PC-9 (cell line): ENCODE measurements at regions not wholly inside any gene's neighbourhood (a gene's known extent, or its start where the extent isn't known, plus 50 kb on each side); places are given as distances from the start of the nearest gene placed in this dataset.

Experiments used
- BruUV-seq: library from RNA; stranded (reverse); fragments of 400-500 nt; replicated peaks from 2 replicates; lab custom pipeline; 2021; lab: Mats Ljungman, UMichigan
- CTCF ChIA-PET: fragments of 300-600 bp; sonication (Branson Sonifier 250); formaldehyde crosslinking; loops from one replicate; lab custom pipeline; 2022; ENCODE audit warnings: antibody characterized with exemption; lab: Charles Lee
- POLR2A ChIA-PET: fragments of 300-600 bp; sonication (Branson Sonifier 250); formaldehyde crosslinking; loops from one replicate; lab custom pipeline; 2022; ENCODE audit warnings: antibody characterized with exemption; ENCODE audit not compliant: unreplicated experiment; lab: Charles Lee
- DNase-seq, 2 experiments: peaks; one replicate each; pipeline versions ENCODE4 v3.0.0 to v3.0.0-alpha.2; 2015 to 2022; ENCODE audit warnings: mixed read lengths in 1 of 2
- H2AFZ ChIP-seq: fragments of 200-600 bp; sonication (generic); 2 replicates; pipeline ENCODE4 v1.8.1; 2017; ENCODE audit warnings: antibody characterized with exemption
- H3F3A ChIP-seq: fragments of 200-600 bp; sonication (generic); 2 replicates; pipeline ENCODE4 v1.8.1; 2017; ENCODE audit warnings: antibody characterized with exemption, mild to moderate bottlenecking, low read depth; ENCODE audit not compliant: insufficient read depth
- H3K27ac ChIP-seq: fragments of 200-600 bp; sonication (generic); 2 replicates; pipeline ENCODE4 v1.6.1; 2016; ENCODE audit warnings: mixed run types
- H3K27me3 ChIP-seq: fragments of 200-600 bp; sonication (generic); 2 replicates; pipeline ENCODE4 v1.6.1; 2016; ENCODE audit warnings: low read depth, mixed run types; ENCODE audit not compliant: insufficient read depth
- H3K36me3 ChIP-seq: fragments of 200-600 bp; sonication (generic); 2 replicates; pipeline ENCODE4 v1.6.1; 2016; ENCODE audit warnings: low read depth, mixed run types
- H3K4me1 ChIP-seq: fragments of 200-600 bp; sonication (generic); replicated peaks from 2 replicates; pipeline ENCODE4 v1.6.1; 2016; ENCODE audit warnings: mixed run types; ENCODE audit not compliant: insufficient read depth
- H3K4me2 ChIP-seq: fragments of 200-600 bp; sonication (generic); 2 replicates; pipeline ENCODE4 v1.6.1; 2017; ENCODE audit warnings: mixed run types
- H3K4me3 ChIP-seq: fragments of 200-600 bp; sonication (generic); 2 replicates; pipeline ENCODE4 v1.6.1; 2016; ENCODE audit warnings: mixed run types
- H3K79me2 ChIP-seq: fragments of 200-600 bp; sonication (generic); 2 replicates; pipeline ENCODE4 v1.6.1; 2017; ENCODE audit warnings: low read depth, mixed run types
- H3K9me2 ChIP-seq: fragments of 200-600 bp; sonication (generic); 2 replicates; pipeline ENCODE4 v1.8.1; 2017; ENCODE audit warnings: mild to moderate bottlenecking; ENCODE audit not compliant: insufficient read depth
- H3K9me3 ChIP-seq: fragments of 200-600 bp; sonication (generic); 2 replicates; pipeline ENCODE4 v1.8.1; 2016; ENCODE audit warnings: low read depth; ENCODE audit not compliant: insufficient read depth
- H4K20me1 ChIP-seq: fragments of 200-600 bp; sonication (generic); 2 replicates; pipeline ENCODE4 v1.8.1; 2017; ENCODE audit not compliant: insufficient read depth
- CTCF ChIP-seq: fragments of 200-600 bp; sonication (generic); conservative IDR thresholded peaks from 2 replicates; pipeline ENCODE4 v1.6.1; 2017; ENCODE audit warnings: mixed run types, antibody characterized with exemption, mild to moderate bottlenecking, moderate library complexity
- EZH2 ChIP-seq: fragments of 200-600 bp; sonication (generic); IDR thresholded peaks from 2 replicates; pipeline ENCODE4 v1.8.0; 2017; ENCODE audit warnings: antibody characterized with exemption, low read depth
- intact Hi-C: fragments of 100-400 bp; cut with micrococcal nuclease; formaldehyde crosslinking; loops from one replicate; pipeline ENCODE4 v1.10.0; 2022; ENCODE audit not compliant: unreplicated experiment

GRCh38 chr20:5696011-5696559, 54.1 kb upstream of the SHLD1 start:
- H3F3A ChIP-seq: no peaks in the 10 kb centered on the region
- no TSS peak for BruUV-seq
- ChIA-PET CTCF (no interaction called here), POLR2A (no interaction called here)
- no peaks in the 10 kb centered on the region for H3K79me2 ChIP-seq
- intact Hi-C loops: no loop called here
- H3K27ac ChIP-seq: no peak overlapping the region
- H3K4me3 ChIP-seq: no peak overlapping the region
- no peak for TF ChIP-seq EZH2
- TF ChIP-seq CTCF: no peak
- no peaks in the 10 kb centered on the region for H3K36me3 ChIP-seq
- no peaks in the 10 kb centered on the region for H3K27me3 ChIP-seq
- no peaks in the 10 kb centered on the region for H3K4me1 ChIP-seq
- H3K4me2 ChIP-seq: no peak overlapping the region
- no peaks in the 10 kb centered on the region for H4K20me1 ChIP-seq
- no peaks in the 10 kb centered on the region for H3K9me2 ChIP-seq
- no peak overlapping the region for H2AFZ ChIP-seq
- DNase-seq: no peak
- H3K9me3 ChIP-seq: no peaks in the 10 kb centered on the region

DNA sequence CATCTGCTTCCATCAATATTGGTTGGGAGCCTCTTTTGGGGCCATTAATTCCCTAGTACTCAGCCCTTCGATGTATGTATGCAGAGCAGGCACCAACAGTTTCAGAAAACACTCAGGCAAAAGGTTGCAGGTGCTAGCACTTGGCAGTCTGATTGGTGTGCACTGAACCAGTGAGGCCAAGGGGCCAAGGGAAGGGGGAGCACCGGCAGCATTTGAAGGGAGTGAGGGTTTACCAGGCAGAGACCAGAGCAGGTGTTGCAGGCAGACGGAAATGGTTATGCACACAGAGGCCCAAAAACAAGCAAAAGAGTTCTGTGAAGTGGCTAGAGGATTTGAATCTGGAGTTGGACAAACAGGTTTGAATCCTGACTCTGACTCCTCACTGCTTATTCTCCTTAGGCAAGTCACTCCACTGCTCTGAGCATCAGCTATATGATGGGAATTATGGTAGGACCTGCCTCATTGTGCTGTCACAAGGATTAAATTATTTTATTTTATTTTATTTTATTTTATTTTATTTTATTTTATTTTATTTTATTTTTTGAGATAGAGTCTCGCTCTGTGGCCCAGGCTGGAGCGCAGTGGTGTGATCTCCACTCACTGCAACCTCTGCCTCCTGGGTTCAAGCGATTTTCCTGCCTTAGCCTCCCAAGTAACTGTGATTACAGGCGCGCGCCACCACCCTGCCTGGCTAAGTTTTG, 58.1 kb upstream of the SHLD1 start:
- no peaks in the 10 kb centered on the region for H3K9me2 ChIP-seq
- DNase-seq: no peak
- POLR2A ChIA-PET: no interaction called here
- intact Hi-C loops: no loop called here
- H3F3A ChIP-seq: no peaks in the 10 kb centered on the region
- H3K4me1 ChIP-seq: no peaks in the 10 kb centered on the region
- no peak overlapping the region for H3K4me3 ChIP-seq
- no peaks in the 10 kb centered on the region for H3K27me3 ChIP-seq
- H3K9me3 ChIP-seq: no peaks in the 10 kb centered on the region
- no TSS peak for BruUV-seq
- CTCF ChIA-PET: no interaction called here
- no peak overlapping the region for H3K27ac ChIP-seq
- H3K4me2 ChIP-seq: no peak overlapping the region
- no peak for TF ChIP-seq CTCF
- no peak for TF ChIP-seq EZH2
- H2AFZ ChIP-seq: no peak overlapping the region
- H3K79me2 ChIP-seq: no peaks in the 10 kb centered on the region
- no peaks in the 10 kb centered on the region for H4K20me1 ChIP-seq
- H3K36me3 ChIP-seq: no peaks in the 10 kb centered on the region

DNA sequence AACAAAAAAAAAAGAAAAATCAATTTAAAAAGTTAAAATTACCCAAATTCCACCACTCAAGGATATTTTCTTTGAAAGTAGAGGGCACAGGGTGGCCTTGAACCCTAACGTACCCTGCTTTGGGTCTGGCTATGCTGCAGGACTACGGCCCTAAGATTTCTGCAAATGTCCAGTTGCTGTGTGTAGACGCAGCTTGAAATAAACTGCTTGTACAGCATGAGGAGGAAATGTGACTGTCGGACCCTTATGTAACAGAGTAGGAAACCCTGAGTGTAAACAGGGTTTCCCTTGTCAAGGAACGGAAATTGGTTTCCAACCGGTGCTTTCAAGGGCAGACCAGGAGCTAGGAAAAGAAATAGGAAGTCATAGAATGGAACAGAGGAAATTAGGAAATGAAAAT, 60.7 kb upstream of the SHLD1 start:
- H2AFZ ChIP-seq: no peak overlapping the region
- BruUV-seq: no TSS peak
- no peaks in the 10 kb centered on the region for H4K20me1 ChIP-seq
- no peaks in the 10 kb centered on the region; the same call in 1 of the 2 replicates for H3F3A ChIP-seq
- POLR2A ChIA-PET: no interaction called here
- no peak for DNase-seq
- no peak overlapping the region for H3K4me3 ChIP-seq
- H3K4me2 ChIP-seq: no peak overlapping the region
- H3K9me2 ChIP-seq: no peaks in the 10 kb centered on the region
- intact Hi-C loops: no loop called here
- H3K27ac ChIP-seq: no peak overlapping the region
- CTCF ChIA-PET: no interaction called here
- H3K4me1 ChIP-seq: peaks cover 7% of the 10 kb centered on the region; the same call in 1 of the 2 replicates
- H3K27me3 ChIP-seq: no peaks in the 10 kb centered on the region
- no peaks in the 10 kb centered on the region for H3K9me3 ChIP-seq
- TF ChIP-seq CTCF: no peak
- no peak for TF ChIP-seq EZH2
- no peaks in the 10 kb centered on the region for H3K79me2 ChIP-seq
- no peaks in the 10 kb centered on the region for H3K36me3 ChIP-seq
